LNCAP (cell line): ENCODE measurements at regions not wholly inside any gene's neighbourhood (a gene's known extent, or its start where the extent isn't known, plus 50 kb on each side); places are given as distances from the start of the nearest gene placed in this dataset.

Experiments used
- CTCF ChIP-seq: fragments of 450-650 bp; IDR thresholded peaks from 2 replicates; pipeline ENCODE4 v1.5.1; 2017; ENCODE audit warnings: mild to moderate bottlenecking

DNA sequence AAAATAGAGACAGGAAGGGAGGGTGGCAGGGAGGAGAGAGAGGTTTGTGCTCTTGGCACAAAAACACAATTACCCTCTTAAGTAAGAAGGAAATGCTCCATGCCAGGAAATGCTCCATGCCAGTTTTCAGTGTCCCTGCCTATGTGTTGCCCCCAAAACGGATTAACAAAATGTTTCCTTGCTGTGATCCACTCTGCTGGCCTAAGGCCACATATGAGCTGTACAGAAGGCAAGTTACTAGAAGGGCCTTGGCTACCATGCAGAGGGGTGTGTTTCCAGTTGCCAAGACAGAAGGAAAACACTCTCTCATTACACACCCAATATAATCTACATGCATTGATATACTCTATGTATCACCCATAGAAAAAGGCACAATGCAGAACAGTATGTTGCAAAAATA is 98.2 kb upstream of the PTPRG start:
- no peak for TF ChIP-seq CTCF

- TF ChIP-seq CTCF = no peak
Observed at GRCh38 chr3:61464518-61465140, 96.7 kb upstream of the PTPRG start.

DNA sequence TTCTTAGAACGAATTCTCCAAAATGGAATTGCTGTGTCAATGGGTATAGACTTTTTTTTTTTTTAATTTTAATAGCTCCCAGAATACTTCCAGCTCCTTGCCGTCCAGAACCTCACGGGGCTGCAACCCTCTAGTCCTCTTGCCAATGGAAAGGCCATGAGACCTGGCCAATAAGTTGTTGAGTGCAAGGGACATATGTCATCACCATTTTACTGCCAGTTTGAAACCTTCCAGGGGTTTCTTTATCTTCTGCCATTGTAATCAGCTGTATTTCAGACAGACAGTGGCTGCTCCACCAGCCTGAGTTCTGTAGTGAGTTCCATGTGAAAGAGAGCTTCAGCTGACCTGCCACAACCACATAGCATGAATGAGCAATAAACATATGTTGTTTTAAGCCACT is 95.0 kb upstream of the PTPRG start:
- no peak for TF ChIP-seq CTCF

DNA sequence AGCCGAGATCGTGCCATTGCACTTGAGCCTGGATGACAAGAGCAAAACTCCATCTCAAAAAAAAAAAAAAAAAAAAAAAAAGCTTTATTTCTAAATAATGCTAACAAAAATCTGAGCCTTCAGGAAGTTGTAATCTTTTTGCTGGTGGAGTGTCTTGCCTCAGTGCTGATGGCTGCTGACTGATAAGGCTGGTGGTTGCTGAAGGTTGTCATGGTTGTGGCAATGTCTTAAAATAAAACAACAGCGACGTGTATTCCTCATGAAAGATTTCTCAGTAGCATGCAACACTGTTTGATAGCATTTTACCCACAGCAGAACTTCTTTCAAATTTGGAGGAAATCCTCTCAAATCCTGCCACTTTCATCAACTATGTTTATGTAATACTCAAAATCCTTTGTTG is 77.4 kb upstream of the PTPRG start:
- no peak for TF ChIP-seq CTCF

GRCh38 chr3:61493339-61493738 is 68.0 kb upstream of the PTPRG start:
- TF ChIP-seq CTCF = no peak

GRCh38 chr3:61497463-61497862 is 63.9 kb upstream of the PTPRG start:
- no peak for TF ChIP-seq CTCF

DNA sequence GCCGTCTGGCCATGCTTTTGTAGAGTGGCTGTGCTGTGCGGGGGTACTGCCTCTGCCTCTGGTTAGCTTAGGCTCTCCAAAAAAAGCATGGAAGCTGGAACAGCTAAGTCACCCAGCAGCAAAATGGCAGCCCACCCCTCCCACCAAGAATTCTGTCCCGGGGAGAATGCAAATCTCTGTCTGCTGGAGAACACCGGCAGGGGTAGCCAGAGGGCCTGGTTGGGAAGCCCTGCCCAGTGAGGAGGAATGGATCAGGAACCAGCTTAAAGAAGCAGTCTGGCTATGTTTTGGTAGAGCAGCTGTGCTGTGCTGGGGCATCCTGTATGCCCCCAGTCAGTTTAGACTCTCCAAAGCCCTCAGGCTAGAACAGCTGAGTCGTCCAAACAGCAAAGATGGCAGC is 56.2 kb upstream of the PTPRG start:
- no peak for TF ChIP-seq CTCF

GRCh38 chr3:61507946-61508345 is 53.4 kb upstream of the PTPRG start:
- no peak for TF ChIP-seq CTCF
